Subcutaneous abdominal adipose tissue (tissue), 5 donors: ENCODE measurements at regions not wholly inside any gene's neighbourhood (a gene's known extent, or its start where the extent isn't known, plus 50 kb on each side); places are given as distances from the start of the nearest gene placed in this dataset.

Source experiments
- H3K27ac ChIP-seq: one replicate; pipeline ENCODE4 v1.7.0; 2013; ENCODE audit warnings: low read depth, mild to moderate bottlenecking, inconsistent platforms, low read length, moderate library complexity
- H3K27me3 ChIP-seq, 5 donors: one replicate each; pipeline ENCODE4 v1.7.0; 2013; ENCODE audit warnings: low read length in 5 of 5, inconsistent platforms in 1 of 5; ENCODE audit not compliant: control insufficient read depth in 5 of 5, insufficient read depth in 4 of 5
- H3K36me3 ChIP-seq, 5 donors: one replicate each; pipeline ENCODE4 v1.7.0; 2013; ENCODE audit warnings: low read length in 5 of 5; ENCODE audit not compliant: control insufficient read depth in 5 of 5, insufficient read depth in 5 of 5
- H3K4me1 ChIP-seq, 5 donors: one replicate each; pipeline ENCODE4 v1.7.0; 2013; ENCODE audit warnings: low read length in 5 of 5, mild to moderate bottlenecking in 3 of 5, moderate library complexity in 1 of 5; ENCODE audit not compliant: control insufficient read depth in 5 of 5, insufficient read depth in 5 of 5
- H3K4me3 ChIP-seq, 5 donors: one replicate each; pipeline ENCODE4 v1.7.0; 2013; ENCODE audit warnings: low read length in 5 of 5, low read depth in 1 of 5
- H3K9ac ChIP-seq, 5 donors: one replicate each; pipeline ENCODE4 v1.7.0; 2013; ENCODE audit warnings: low read length in 5 of 5, mild to moderate bottlenecking in 4 of 5, moderate library complexity in 3 of 5
- H3K9me3 ChIP-seq, 5 donors: one replicate each; pipeline ENCODE4 v1.7.0; 2013; ENCODE audit warnings: low read length in 5 of 5; ENCODE audit not compliant: control insufficient read depth in 5 of 5
- donor health status: healthy.
- donor health status: healthy.
- donor health status: healthy.
- donor health status: healthy.
- donor health status: healthy.

- H3K36me3 ChIP-seq = no peaks in the 10 kb centered on the region
- H3K4me3 ChIP-seq = no peak overlapping the region
- no peak overlapping the region for H3K27ac ChIP-seq
- H3K4me1 ChIP-seq = no peaks in the 10 kb centered on the region
- H3K27me3 ChIP-seq = peaks cover 0 to 3% (median 0%) of the 10 kb centered on the region in 5 donors
- H3K9me3 ChIP-seq = no peaks in the 10 kb centered on the region
- no peak overlapping the region for H3K9ac ChIP-seq
Measured at GRCh38 chr1:175794586-175794985, 51.2 kb upstream of the TNR start.

GRCh38 chr1:175793617-175794016 lies 50.2 kb upstream of the TNR start:
- Histone ChIP-seq H3K4me3 (no peak overlapping the region), H3K27ac (no peak overlapping the region)

More at GRCh38 chr1:175793617-175794016, 50.2 kb upstream of the TNR start:
- Histone ChIP-seq H3K27me3 (peaks cover 0 to 3% (median 0%) of the 10 kb centered on the region in 5 donors), H3K9me3 (no peaks in the 10 kb centered on the region), H3K9ac (no peak overlapping the region), H3K36me3 (no peaks in the 10 kb centered on the region), H3K4me1 (no peaks in the 10 kb centered on the region)
